HT-29 (cell line): ENCODE measurements at regions not wholly inside any gene's neighbourhood (a gene's known extent, or its start where the extent isn't known, plus 50 kb on each side); places are given as distances from the start of the nearest gene placed in this dataset.
"Not testable (repeated sequence)": the region's sequence is repeated elsewhere in the genome, so short reads cannot be mapped to it uniquely, and the experiment has no call there.

Source experiments
- DNase-seq: peaks from one replicate; pipeline ENCODE4 v3.0.0-alpha.2; 2015; ENCODE audit warnings: low spot score

- no peak for DNase-seq
These were observed 608.6 kb downstream of the KLHL13 start for GRCh38 chrX:117508021-117508420.

GRCh38 chrX:117487421-117487820 is 629.2 kb downstream of the KLHL13 start:
- no peak for DNase-seq

GRCh38 chrX:117483950-117484349 is 632.7 kb downstream of the KLHL13 start:
- DNase-seq = no peak

- no peak for DNase-seq
These were observed 658.2 kb downstream of the KLHL13 start for GRCh38 chrX:117458243-117458968.

- DNase-seq = no peak
These were observed 660.8 kb downstream of the KLHL13 start for GRCh38 chrX:117455787-117456186.

- no peak for DNase-seq
These were observed 687.1 kb downstream of the KLHL13 start for GRCh38 chrX:117429501-117429900.

GRCh38 chrX:117407449-117408150 is 709.0 kb downstream of the KLHL13 start:
- DNase-seq = no peak

GRCh38 chrX:117400839-117401238 is 715.8 kb downstream of the KLHL13 start:
- no peak for DNase-seq

- DNase-seq = no peak
These were observed 716.6 kb downstream of the KLHL13 start for GRCh38 chrX:117400005-117400404.

- DNase-seq = no peak
These were observed 718.8 kb downstream of the KLHL13 start for GRCh38 chrX:117397844-117398243.

GRCh38 chrX:117394506-117395070 is 722.0 kb downstream of the KLHL13 start:
- not testable (repeated sequence) for DNase-seq

- DNase-seq = not testable (repeated sequence)
These were observed 724.2 kb downstream of the KLHL13 start for GRCh38 chrX:117392360-117392759.

- DNase-seq = peak; percentile 3
These were observed 740.1 kb downstream of the KLHL13 start for GRCh38 chrX:117376460-117376859.

- no peak for DNase-seq
These were observed 781.4 kb downstream of the KLHL13 start for GRCh38 chrX:117335209-117335608.

GRCh38 chrX:117327373-117327772 is 789.2 kb downstream of the KLHL13 start:
- no peak for DNase-seq

GRCh38 chrX:117325706-117326105 is 790.9 kb downstream of the KLHL13 start:
- DNase-seq = no peak

- no peak for DNase-seq
These were observed 811.3 kb downstream of the KLHL13 start for GRCh38 chrX:117305168-117305766.

GRCh38 chrX:117301086-117301485 is 815.5 kb downstream of the KLHL13 start:
- no peak for DNase-seq

- DNase-seq = no peak
These were observed 824.9 kb downstream of the KLHL13 start for GRCh38 chrX:117291760-117292159.

GRCh38 chrX:117274965-117275364 is 812.2 kb upstream of the CT83 start:
- no peak for DNase-seq
